HepG2 (cell line): ENCODE measurements at regions not wholly inside any gene's neighbourhood (a gene's known extent, or its start where the extent isn't known, plus 50 kb on each side); places are given as distances from the start of the nearest gene placed in this dataset.

Experiments used
- MIER3 ChIP-seq: IDR thresholded peaks from 2 replicates; pipeline ENCODE4 v1.6.1; 2016; ENCODE audit warnings: missing compliant biosample characterization, borderline replicate concordance
- RAD21 ChIP-seq: fragments of 450-650 bp; formaldehyde crosslinking; IDR thresholded peaks from 2 replicates; pipeline ENCODE4 v1.5.0; 2020; ENCODE audit warnings: mild to moderate bottlenecking
- RXRB ChIP-seq: IDR thresholded peaks from 2 replicates; pipeline ENCODE4 v1.6.1; 2016; ENCODE audit warnings: borderline replicate concordance, missing genetic modification reagents, missing compliant biosample characterization
- SMAD3 ChIP-seq: sonication (generic); formaldehyde crosslinking; IDR thresholded peaks from 2 replicates; pipeline ENCODE4 v1.4.0; 2020; ENCODE audit warnings: missing genetic modification reagents
- SOX6 ChIP-seq, 2 experiments: fragments of 450-650 bp in 1 of 2; sonication (generic) in 1 of 2; formaldehyde crosslinking in 1 of 2; IDR thresholded peaks; 2 replicates each; pipeline versions ENCODE4 v1.4.0 to v1.6.1; 2017 to 2020; ENCODE audit warnings: antibody characterized with exemption in 1 of 2, mild to moderate bottlenecking in 1 of 2, missing genetic modification reagents in 1 of 2
- STAG1 ChIP-seq: sonication (generic); formaldehyde crosslinking; IDR thresholded peaks from 2 replicates; pipeline ENCODE4 v1.4.0; 2020; ENCODE audit warnings: missing genetic modification reagents
- TEAD3 ChIP-seq: optimal IDR thresholded peaks from 2 replicates; pipeline ENCODE3; 2016; ENCODE audit warnings: borderline replicate concordance
- TF ChIP-seq, protein P1 (sequence below): sonication (generic); formaldehyde crosslinking; IDR thresholded peaks from 2 replicates; pipeline ENCODE4 v1.4.0; 2020; ENCODE audit warnings: missing genetic modification reagents, mild to moderate bottlenecking, borderline replicate concordance
- TF ChIP-seq, protein P2 (sequence below): sonication (generic); formaldehyde crosslinking; IDR thresholded peaks from 2 replicates; pipeline ENCODE4 v1.9.0; 2021; ENCODE audit warnings: mild to moderate bottlenecking, missing genetic modification reagents
- TF ChIP-seq, protein P3 (sequence below): sonication (generic); formaldehyde crosslinking; IDR thresholded peaks from 2 replicates; pipeline ENCODE4 v1.4.0; 2020; ENCODE audit warnings: missing genetic modification reagents, borderline replicate concordance

DNA sequence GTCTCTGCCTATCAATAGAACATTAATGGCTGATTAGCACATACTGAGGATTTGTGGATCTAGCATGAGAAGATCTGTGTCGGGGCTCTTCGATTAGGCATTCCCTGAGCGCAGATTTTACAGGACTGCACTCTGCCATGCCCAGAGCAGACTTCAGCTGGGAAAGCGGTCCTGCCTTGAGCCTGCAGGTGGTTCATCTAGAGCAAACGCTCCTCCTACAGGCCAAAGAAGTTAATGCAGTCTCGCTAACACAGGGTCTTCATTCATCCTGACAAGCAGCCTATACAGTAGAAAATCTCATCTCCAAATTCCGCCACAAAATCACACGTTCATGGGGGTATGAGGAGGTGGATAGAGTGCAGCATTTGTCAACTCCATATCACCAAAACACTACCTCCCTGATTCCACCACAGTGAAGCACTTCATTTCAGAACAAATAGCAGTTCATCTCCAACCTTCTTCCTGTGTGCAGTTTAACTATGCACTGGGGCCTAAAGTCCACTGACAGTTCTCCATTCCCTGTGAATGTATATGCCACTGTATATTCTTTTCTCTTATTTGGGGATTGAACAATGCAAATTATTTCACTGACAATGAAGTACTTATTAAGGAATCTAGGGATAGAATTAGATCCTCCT lies 405.8 kb downstream of the IGSF11 start (continued):
- no peak for TF ChIP-seq SOX6 (IDR thresholded peaks at IDR 0.05)
- 0 out of 2 replicates have a peak, but pooled peaks have one; percentile 20 for TF ChIP-seq SOX6 (CRISPR knock-in tag; IDR thresholded peaks at IDR 0.05)
- TF ChIP-seq RXRB = 0 out of 2 replicates have a peak, but pooled peaks have one; percentile 7
- 0 out of 2 replicates have a peak, but pooled peaks have one; percentile 63 for TF ChIP-seq SMAD3
- peak; percentile 73 for TF ChIP-seq RAD21 (CRISPR knock-in tag)
- TF ChIP-seq, protein P1, sequence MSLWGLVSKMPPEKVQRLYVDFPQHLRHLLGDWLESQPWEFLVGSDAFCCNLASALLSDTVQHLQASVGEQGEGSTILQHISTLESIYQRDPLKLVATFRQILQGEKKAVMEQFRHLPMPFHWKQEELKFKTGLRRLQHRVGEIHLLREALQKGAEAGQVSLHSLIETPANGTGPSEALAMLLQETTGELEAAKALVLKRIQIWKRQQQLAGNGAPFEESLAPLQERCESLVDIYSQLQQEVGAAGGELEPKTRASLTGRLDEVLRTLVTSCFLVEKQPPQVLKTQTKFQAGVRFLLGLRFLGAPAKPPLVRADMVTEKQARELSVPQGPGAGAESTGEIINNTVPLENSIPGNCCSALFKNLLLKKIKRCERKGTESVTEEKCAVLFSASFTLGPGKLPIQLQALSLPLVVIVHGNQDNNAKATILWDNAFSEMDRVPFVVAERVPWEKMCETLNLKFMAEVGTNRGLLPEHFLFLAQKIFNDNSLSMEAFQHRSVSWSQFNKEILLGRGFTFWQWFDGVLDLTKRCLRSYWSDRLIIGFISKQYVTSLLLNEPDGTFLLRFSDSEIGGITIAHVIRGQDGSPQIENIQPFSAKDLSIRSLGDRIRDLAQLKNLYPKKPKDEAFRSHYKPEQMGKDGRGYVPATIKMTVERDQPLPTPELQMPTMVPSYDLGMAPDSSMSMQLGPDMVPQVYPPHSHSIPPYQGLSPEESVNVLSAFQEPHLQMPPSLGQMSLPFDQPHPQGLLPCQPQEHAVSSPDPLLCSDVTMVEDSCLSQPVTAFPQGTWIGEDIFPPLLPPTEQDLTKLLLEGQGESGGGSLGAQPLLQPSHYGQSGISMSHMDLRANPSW (CRISPR knock-in tag) = no peak
- TF ChIP-seq, protein P2, sequence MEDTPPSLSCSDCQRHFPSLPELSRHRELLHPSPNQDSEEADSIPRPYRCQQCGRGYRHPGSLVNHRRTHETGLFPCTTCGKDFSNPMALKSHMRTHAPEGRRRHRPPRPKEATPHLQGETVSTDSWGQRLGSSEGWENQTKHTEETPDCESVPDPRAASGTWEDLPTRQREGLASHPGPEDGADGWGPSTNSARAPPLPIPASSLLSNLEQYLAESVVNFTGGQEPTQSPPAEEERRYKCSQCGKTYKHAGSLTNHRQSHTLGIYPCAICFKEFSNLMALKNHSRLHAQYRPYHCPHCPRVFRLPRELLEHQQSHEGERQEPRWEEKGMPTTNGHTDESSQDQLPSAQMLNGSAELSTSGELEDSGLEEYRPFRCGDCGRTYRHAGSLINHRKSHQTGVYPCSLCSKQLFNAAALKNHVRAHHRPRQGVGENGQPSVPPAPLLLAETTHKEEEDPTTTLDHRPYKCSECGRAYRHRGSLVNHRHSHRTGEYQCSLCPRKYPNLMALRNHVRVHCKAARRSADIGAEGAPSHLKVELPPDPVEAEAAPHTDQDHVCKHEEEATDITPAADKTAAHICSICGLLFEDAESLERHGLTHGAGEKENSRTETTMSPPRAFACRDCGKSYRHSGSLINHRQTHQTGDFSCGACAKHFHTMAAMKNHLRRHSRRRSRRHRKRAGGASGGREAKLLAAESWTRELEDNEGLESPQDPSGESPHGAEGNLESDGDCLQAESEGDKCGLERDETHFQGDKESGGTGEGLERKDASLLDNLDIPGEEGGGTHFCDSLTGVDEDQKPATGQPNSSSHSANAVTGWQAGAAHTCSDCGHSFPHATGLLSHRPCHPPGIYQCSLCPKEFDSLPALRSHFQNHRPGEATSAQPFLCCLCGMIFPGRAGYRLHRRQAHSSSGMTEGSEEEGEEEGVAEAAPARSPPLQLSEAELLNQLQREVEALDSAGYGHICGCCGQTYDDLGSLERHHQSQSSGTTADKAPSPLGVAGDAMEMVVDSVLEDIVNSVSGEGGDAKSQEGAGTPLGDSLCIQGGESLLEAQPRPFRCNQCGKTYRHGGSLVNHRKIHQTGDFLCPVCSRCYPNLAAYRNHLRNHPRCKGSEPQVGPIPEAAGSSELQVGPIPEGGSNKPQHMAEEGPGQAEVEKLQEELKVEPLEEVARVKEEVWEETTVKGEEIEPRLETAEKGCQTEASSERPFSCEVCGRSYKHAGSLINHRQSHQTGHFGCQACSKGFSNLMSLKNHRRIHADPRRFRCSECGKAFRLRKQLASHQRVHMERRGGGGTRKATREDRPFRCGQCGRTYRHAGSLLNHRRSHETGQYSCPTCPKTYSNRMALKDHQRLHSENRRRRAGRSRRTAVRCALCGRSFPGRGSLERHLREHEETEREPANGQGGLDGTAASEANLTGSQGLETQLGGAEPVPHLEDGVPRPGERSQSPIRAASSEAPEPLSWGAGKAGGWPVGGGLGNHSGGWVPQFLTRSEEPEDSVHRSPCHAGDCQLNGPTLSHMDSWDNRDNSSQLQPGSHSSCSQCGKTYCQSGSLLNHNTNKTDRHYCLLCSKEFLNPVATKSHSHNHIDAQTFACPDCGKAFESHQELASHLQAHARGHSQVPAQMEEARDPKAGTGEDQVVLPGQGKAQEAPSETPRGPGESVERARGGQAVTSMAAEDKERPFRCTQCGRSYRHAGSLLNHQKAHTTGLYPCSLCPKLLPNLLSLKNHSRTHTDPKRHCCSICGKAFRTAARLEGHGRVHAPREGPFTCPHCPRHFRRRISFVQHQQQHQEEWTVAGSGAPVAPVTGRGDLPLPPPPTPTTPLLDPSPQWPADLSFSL (CRISPR knock-in tag) = no peak
- peak; percentile 48; the same call in 1 of the 2 replicates for TF ChIP-seq MIER3 (CRISPR knock-in tag)
- TF ChIP-seq, protein P3, sequence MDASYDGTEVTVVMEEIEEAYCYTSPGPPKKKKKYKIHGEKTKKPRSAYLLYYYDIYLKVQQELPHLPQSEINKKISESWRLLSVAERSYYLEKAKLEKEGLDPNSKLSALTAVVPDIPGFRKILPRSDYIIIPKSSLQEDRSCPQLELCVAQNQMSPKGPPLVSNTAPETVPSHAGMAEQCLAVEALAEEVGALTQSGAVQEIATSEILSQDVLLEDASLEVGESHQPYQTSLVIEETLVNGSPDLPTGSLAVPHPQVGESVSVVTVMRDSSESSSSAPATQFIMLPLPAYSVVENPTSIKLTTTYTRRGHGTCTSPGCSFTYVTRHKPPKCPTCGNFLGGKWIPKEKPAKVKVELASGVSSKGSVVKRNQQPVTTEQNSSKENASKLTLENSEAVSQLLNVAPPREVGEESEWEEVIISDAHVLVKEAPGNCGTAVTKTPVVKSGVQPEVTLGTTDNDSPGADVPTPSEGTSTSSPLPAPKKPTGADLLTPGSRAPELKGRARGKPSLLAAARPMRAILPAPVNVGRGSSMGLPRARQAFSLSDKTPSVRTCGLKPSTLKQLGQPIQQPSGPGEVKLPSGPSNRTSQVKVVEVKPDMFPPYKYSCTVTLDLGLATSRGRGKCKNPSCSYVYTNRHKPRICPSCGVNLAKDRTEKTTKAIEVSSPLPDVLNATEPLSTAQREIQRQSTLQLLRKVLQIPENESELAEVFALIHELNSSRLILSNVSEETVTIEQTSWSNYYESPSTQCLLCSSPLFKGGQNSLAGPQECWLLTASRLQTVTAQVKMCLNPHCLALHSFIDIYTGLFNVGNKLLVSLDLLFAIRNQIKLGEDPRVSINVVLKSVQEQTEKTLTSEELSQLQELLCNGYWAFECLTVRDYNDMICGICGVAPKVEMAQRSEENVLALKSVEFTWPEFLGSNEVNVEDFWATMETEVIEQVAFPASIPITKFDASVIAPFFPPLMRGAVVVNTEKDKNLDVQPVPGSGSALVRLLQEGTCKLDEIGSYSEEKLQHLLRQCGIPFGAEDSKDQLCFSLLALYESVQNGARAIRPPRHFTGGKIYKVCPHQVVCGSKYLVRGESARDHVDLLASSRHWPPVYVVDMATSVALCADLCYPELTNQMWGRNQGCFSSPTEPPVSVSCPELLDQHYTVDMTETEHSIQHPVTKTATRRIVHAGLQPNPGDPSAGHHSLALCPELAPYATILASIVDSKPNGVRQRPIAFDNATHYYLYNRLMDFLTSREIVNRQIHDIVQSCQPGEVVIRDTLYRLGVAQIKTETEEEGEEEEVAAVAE = 0 out of 2 replicates have a peak, but pooled peaks have one; percentile 37
- peak; percentile 64 for TF ChIP-seq TEAD3 (CRISPR knock-in tag)
- TF ChIP-seq STAG1 (CRISPR knock-in tag) = peak; percentile 86
